ENCODE measurements at regions not wholly inside any gene's neighbourhood (a gene's known extent, or its start where the extent isn't known, plus 50 kb on each side); places are given as distances from the start of the nearest gene placed in this dataset.
"Not testable (repeated sequence)": the region's sequence is repeated elsewhere in the genome, so short reads cannot be mapped to it uniquely, and the experiment has no call there.

GRCh38 chr2:111270569-111270968 is 149.9 kb downstream of the BCL2L11 start:
- TF ChIP-seq REST (IDR thresholded peaks at IDR 0.05; ENCODE audit: insufficient read depth in 1 of 2, low read depth in 2 of 2, low read length in 1 of 2); POLR2AphosphoS5 (IDR thresholded peaks at IDR 0.05; ENCODE audit: low read depth, low read length): not testable (repeated sequence)
- TF ChIP-seq, protein P1, sequence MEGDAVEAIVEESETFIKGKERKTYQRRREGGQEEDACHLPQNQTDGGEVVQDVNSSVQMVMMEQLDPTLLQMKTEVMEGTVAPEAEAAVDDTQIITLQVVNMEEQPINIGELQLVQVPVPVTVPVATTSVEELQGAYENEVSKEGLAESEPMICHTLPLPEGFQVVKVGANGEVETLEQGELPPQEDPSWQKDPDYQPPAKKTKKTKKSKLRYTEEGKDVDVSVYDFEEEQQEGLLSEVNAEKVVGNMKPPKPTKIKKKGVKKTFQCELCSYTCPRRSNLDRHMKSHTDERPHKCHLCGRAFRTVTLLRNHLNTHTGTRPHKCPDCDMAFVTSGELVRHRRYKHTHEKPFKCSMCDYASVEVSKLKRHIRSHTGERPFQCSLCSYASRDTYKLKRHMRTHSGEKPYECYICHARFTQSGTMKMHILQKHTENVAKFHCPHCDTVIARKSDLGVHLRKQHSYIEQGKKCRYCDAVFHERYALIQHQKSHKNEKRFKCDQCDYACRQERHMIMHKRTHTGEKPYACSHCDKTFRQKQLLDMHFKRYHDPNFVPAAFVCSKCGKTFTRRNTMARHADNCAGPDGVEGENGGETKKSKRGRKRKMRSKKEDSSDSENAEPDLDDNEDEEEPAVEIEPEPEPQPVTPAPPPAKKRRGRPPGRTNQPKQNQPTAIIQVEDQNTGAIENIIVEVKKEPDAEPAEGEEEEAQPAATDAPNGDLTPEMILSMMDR (IDR thresholded peaks at IDR 0.05): not testable (repeated sequence)
